ENCODE measurements at regions not wholly inside any gene's neighbourhood (a gene's known extent, or its start where the extent isn't known, plus 50 kb on each side); places are given as distances from the start of the nearest gene placed in this dataset.

GRCh38 chr13:33364192-33364591 is 78.6 kb upstream of the STARD13 start:
- no peak for TF ChIP-seq CTCF (conservative IDR thresholded peaks at IDR 0.05)
- H3K27ac ChIP-seq = no peak overlapping the region

- no peak overlapping the region for H3K27ac ChIP-seq
- no peak for TF ChIP-seq CTCF (conservative IDR thresholded peaks at IDR 0.05)
Observed at GRCh38 chr13:33366469-33367062, 81.0 kb upstream of the STARD13 start.

- no peak overlapping the region for H3K27ac ChIP-seq
- TF ChIP-seq CTCF (conservative IDR thresholded peaks at IDR 0.05) = no peak
Observed at GRCh38 chr13:33367171-33367895, 81.8 kb upstream of the STARD13 start.

- no peak overlapping the region for H3K27ac ChIP-seq
- no peak for TF ChIP-seq CTCF (conservative IDR thresholded peaks at IDR 0.05)
Observed at GRCh38 chr13:33367926-33368325, 82.4 kb upstream of the STARD13 start.

GRCh38 chr13:33369073-33369472 is 83.5 kb upstream of the STARD13 start:
- H3K27ac ChIP-seq = no peak overlapping the region
- no peak for TF ChIP-seq CTCF (conservative IDR thresholded peaks at IDR 0.05)

GRCh38 chr13:33372251-33372919 is 86.8 kb upstream of the STARD13 start:
- no peak overlapping the region for H3K27ac ChIP-seq
- no peak for TF ChIP-seq CTCF (conservative IDR thresholded peaks at IDR 0.05)

GRCh38 chr13:33373624-33374023 is 88.1 kb upstream of the STARD13 start:
- no peak overlapping the region for H3K27ac ChIP-seq
- no peak for TF ChIP-seq CTCF (conservative IDR thresholded peaks at IDR 0.05)

Data from VCaP (cell line).